H9 (cell line): ENCODE measurements at regions not wholly inside any gene's neighbourhood (a gene's known extent, or its start where the extent isn't known, plus 50 kb on each side); places are given as distances from the start of the nearest gene placed in this dataset.

Experiments used
- DNase-seq: peaks from one replicate; pipeline ENCODE4 v3.0.0-alpha.2; 2017
- H2AFZ ChIP-seq: one replicate; pipeline ENCODE4 v1.6.1; 2013; ENCODE audit warnings: mild to moderate bottlenecking, low read length, control low read depth, moderate library complexity
- H2AK5ac ChIP-seq: 2 replicates; pipeline ENCODE4 v1.6.1; 2013; ENCODE audit warnings: low read length, control low read depth, mixed read lengths; ENCODE audit not compliant: insufficient read length
- H2BK120ac ChIP-seq: one replicate; pipeline ENCODE4 v1.6.1; 2013; ENCODE audit warnings: low read depth, mild to moderate bottlenecking, low read length, control low read depth, inconsistent platforms; ENCODE audit not compliant: poor library complexity, severe bottlenecking
- H2BK12ac ChIP-seq: 2 replicates; pipeline ENCODE4 v1.6.1; 2013; ENCODE audit warnings: low read length, control low read depth, mixed read lengths, low read depth; ENCODE audit not compliant: insufficient read length
- H2BK15ac ChIP-seq: 2 replicates; pipeline ENCODE4 v1.6.1; 2013; ENCODE audit warnings: low read depth, low read length, control low read depth
- H2BK20ac ChIP-seq: one replicate; pipeline ENCODE4 v1.6.1; 2013; ENCODE audit warnings: low read depth, mild to moderate bottlenecking, low read length, control low read depth, inconsistent platforms; ENCODE audit not compliant: poor library complexity, severe bottlenecking
- H2BK5ac ChIP-seq: 2 replicates; pipeline ENCODE4 v1.6.1; 2013; ENCODE audit warnings: low read length, control low read depth, mixed read lengths; ENCODE audit not compliant: insufficient read length
- H3K14ac ChIP-seq: 2 replicates; pipeline ENCODE4 v1.6.1; 2013; ENCODE audit warnings: low read length, control low read depth; ENCODE audit not compliant: insufficient read depth
- H3K18ac ChIP-seq: 2 replicates; pipeline ENCODE4 v1.6.1; 2013; ENCODE audit warnings: low read depth, mild to moderate bottlenecking, mixed read lengths, low read length, control low read depth; ENCODE audit not compliant: insufficient read length
- H3K23ac ChIP-seq: 2 replicates; pipeline ENCODE4 v1.6.1; 2013; ENCODE audit warnings: low read length, control low read depth, mixed read lengths, low read depth; ENCODE audit not compliant: insufficient read length
- H3K23me2 ChIP-seq: 2 replicates; pipeline ENCODE4 v1.6.1; 2013; ENCODE audit warnings: low read depth, mild to moderate bottlenecking, mixed read lengths, low read length, control low read depth; ENCODE audit not compliant: insufficient read length, poor library complexity, severe bottlenecking
- H3K27ac ChIP-seq: 2 replicates; pipeline ENCODE4 v1.5.1; 2013; ENCODE audit warnings: low read length, control low read depth, mixed read lengths, low read depth; ENCODE audit not compliant: insufficient read length
- H3K27me3 ChIP-seq: 2 replicates; pipeline ENCODE4 v1.6.1; 2013; ENCODE audit warnings: low read length, control low read depth, inconsistent platforms; ENCODE audit not compliant: insufficient read depth
- H3K4ac ChIP-seq: 2 replicates; pipeline ENCODE4 v1.6.1; 2013; ENCODE audit warnings: low read depth, mild to moderate bottlenecking, control low read depth, inconsistent platforms, low read length, moderate library complexity
- H3K4me1 ChIP-seq: 2 replicates; pipeline ENCODE4 v1.6.1; 2013; ENCODE audit warnings: low read length, control low read depth, inconsistent platforms; ENCODE audit not compliant: insufficient read depth
- H3K4me2 ChIP-seq: 2 replicates; pipeline ENCODE4 v1.6.1; 2013; ENCODE audit warnings: low read length, control low read depth, mixed read lengths; ENCODE audit not compliant: insufficient read length, insufficient read depth
- H3K56ac ChIP-seq: 2 replicates; pipeline ENCODE4 v1.6.1; 2013; ENCODE audit warnings: low read depth, mild to moderate bottlenecking, mixed read lengths, low read length, control low read depth; ENCODE audit not compliant: insufficient read length
- H3K79me1 ChIP-seq: 2 replicates; pipeline ENCODE4 v1.6.1; 2013; ENCODE audit warnings: low read depth, mild to moderate bottlenecking, moderate library complexity, low read length, control low read depth, inconsistent platforms; ENCODE audit not compliant: insufficient read depth, poor library complexity, severe bottlenecking
- H3K79me2 ChIP-seq: 2 replicates; pipeline ENCODE4 v1.6.1; 2013; ENCODE audit warnings: low read length, control low read depth, inconsistent platforms; ENCODE audit not compliant: insufficient read depth
- H3K9ac ChIP-seq: 2 replicates; pipeline ENCODE4 v1.6.1; 2013; ENCODE audit warnings: low read length, control low read depth, mixed read lengths; ENCODE audit not compliant: insufficient read length; ENCODE audit errors: extremely low read depth
- H3K9me3 ChIP-seq: one replicate; pipeline ENCODE4 v1.6.1; 2013; ENCODE audit warnings: low read depth, low read length, inconsistent platforms; ENCODE audit not compliant: control insufficient read depth
- H3T11ph ChIP-seq: one replicate; pipeline ENCODE4 v1.6.1; 2013; ENCODE audit warnings: mild to moderate bottlenecking, low read length, control low read depth, inconsistent platforms
- H4K20me1 ChIP-seq: one replicate; pipeline ENCODE4 v1.6.1; 2013; ENCODE audit not compliant: control insufficient read depth, insufficient read length, insufficient read depth
- H4K5ac ChIP-seq: 2 replicates; pipeline ENCODE4 v1.6.1; 2013; ENCODE audit warnings: low read depth, mild to moderate bottlenecking, mixed read lengths, low read length, control low read depth; ENCODE audit not compliant: insufficient read length
- H4K8ac ChIP-seq: replicated peaks from 2 replicates; pipeline ENCODE4 v1.6.1; 2013; ENCODE audit warnings: low read length, control low read depth, mixed read lengths, low read depth; ENCODE audit not compliant: insufficient read length
- H4K91ac ChIP-seq: 2 replicates; pipeline ENCODE4 v1.6.1; 2013; ENCODE audit warnings: low read depth, mild to moderate bottlenecking, moderate library complexity, mixed read lengths, low read length, control low read depth; ENCODE audit not compliant: insufficient read length
- H3K27ac Mint-ChIP-seq, 3 experiments: 2 replicates in 2 of 3; 3 replicates in 1 of 3; pipeline ENCODE4 v1.8.0; 2020 to 2021; ENCODE audit warnings: mixed read lengths in 3 of 3, mild to moderate bottlenecking in 1 of 3, moderate library complexity in 1 of 3
- H3K27me3 Mint-ChIP-seq: 2 replicates; pipeline ENCODE4 v1.8.0; 2021; ENCODE audit warnings: low read depth, mild to moderate bottlenecking, moderate library complexity, mixed read lengths
- H3K36me3 Mint-ChIP-seq, 3 experiments: 2 replicates in 2 of 3; 3 replicates in 1 of 3; pipeline ENCODE4 v1.8.0; 2020 to 2021; ENCODE audit warnings: low read depth in 3 of 3, mixed read lengths in 3 of 3; ENCODE audit not compliant: insufficient read depth in 1 of 3
- H3K4me1 Mint-ChIP-seq, 2 experiments: 2 replicates each; pipeline ENCODE4 v1.8.0; 2020; ENCODE audit warnings: mixed read lengths in 2 of 2
- H3K4me3 Mint-ChIP-seq, 2 experiments: 2 replicates in 1 of 2; 3 replicates in 1 of 2; pipeline ENCODE4 v1.8.0; 2020 to 2021; ENCODE audit warnings: mild to moderate bottlenecking in 2 of 2, mixed read lengths in 2 of 2, moderate library complexity in 1 of 2
- H3K9me3 Mint-ChIP-seq, 2 experiments: 2 replicates in 1 of 2; 3 replicates in 1 of 2; pipeline ENCODE4 v1.8.0; 2020; ENCODE audit warnings: mild to moderate bottlenecking in 2 of 2, mixed read lengths in 2 of 2, moderate library complexity in 1 of 2
- WGBS: extraction: QIAGEN DNeasy Blood & Tissue Kit; methylation state at CpG from one replicate; pipeline ENCODE4 v1.1.7; 2013; ENCODE audit warnings: missing lambda C conversion rate, low lambda C conversion rate, mixed read lengths; ENCODE audit not compliant: insufficient read length; ENCODE audit errors: extremely low coverage; 5-methylcytosine and 5-hydroxymethylcytosine counted together
- TF ChIP-seq, protein P1 (sequence below): fragments of 200-600 bp; sonication (generic); conservative IDR thresholded peaks from 3 replicates; pipeline ENCODE4 v1.8.0; 2021; ENCODE audit warnings: antibody characterized with exemption, mild to moderate bottlenecking

- Mint-ChIP-seq H3K9me3 (peaks cover 4 to 6% of the 10 kb centered on the region in 2 experiments; a peak in 4 of 5 replicates), H3K4me3 (no peak overlapping the region), H3K27me3 (peaks cover 6% of the 10 kb centered on the region), H3K27ac (no peak overlapping the region), H3K4me1 (peaks cover 9 to 10% of the 10 kb centered on the region in 2 experiments; a peak in 3 of 4 replicates), H3K36me3 (peaks cover 0 to 5% (median 0%) of the 10 kb centered on the region in 3 experiments; a peak in 2 of 7 replicates)
- Histone ChIP-seq H3K27ac (no peak overlapping the region), H2BK20ac (no peak overlapping the region), H3K18ac (no peak overlapping the region), H3K9me3 (no peaks in the 10 kb centered on the region), H4K5ac (no peak overlapping the region), H3T11ph (no peak overlapping the region), H3K4me1 (peaks cover 5% of the 10 kb centered on the region; the same call in 1 of the 2 replicates), H2AFZ (no peak overlapping the region), H3K56ac (no peak overlapping the region), H4K8ac (no peak overlapping the region), H2BK15ac (no peak overlapping the region), H2AK5ac (no peak overlapping the region), H4K20me1 (no peaks in the 10 kb centered on the region), H3K27me3 (no peaks in the 10 kb centered on the region), H4K91ac (no peak overlapping the region), H2BK12ac (no peak overlapping the region), H3K4ac (no peak overlapping the region), H3K79me2 (no peaks in the 10 kb centered on the region), H3K23me2 (no peaks in the 10 kb centered on the region), H3K14ac (no peak overlapping the region), H3K23ac (no peak overlapping the region), H2BK5ac (no peak overlapping the region), H2BK120ac (no peak overlapping the region), H3K4me2 (no peak overlapping the region), H3K9ac (no peak overlapping the region), H3K79me1 (no peaks in the 10 kb centered on the region)
- TF ChIP-seq, protein P1, sequence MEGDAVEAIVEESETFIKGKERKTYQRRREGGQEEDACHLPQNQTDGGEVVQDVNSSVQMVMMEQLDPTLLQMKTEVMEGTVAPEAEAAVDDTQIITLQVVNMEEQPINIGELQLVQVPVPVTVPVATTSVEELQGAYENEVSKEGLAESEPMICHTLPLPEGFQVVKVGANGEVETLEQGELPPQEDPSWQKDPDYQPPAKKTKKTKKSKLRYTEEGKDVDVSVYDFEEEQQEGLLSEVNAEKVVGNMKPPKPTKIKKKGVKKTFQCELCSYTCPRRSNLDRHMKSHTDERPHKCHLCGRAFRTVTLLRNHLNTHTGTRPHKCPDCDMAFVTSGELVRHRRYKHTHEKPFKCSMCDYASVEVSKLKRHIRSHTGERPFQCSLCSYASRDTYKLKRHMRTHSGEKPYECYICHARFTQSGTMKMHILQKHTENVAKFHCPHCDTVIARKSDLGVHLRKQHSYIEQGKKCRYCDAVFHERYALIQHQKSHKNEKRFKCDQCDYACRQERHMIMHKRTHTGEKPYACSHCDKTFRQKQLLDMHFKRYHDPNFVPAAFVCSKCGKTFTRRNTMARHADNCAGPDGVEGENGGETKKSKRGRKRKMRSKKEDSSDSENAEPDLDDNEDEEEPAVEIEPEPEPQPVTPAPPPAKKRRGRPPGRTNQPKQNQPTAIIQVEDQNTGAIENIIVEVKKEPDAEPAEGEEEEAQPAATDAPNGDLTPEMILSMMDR, result no peak
- peak; percentile 38 for DNase-seq
- no CpG with 5 or more reads among the region's 4 CpGs for WGBS
Observed at GRCh38 chr11:112421879-112422278, 161.2 kb upstream of the PLET1 start.
